ENCODE measurements at regions not wholly inside any gene's neighbourhood (a gene's known extent, or its start where the extent isn't known, plus 50 kb on each side); places are given as distances from the start of the nearest gene placed in this dataset.
"Not testable (repeated sequence)": the region's sequence is repeated elsewhere in the genome, so short reads cannot be mapped to it uniquely, and the experiment has no call there.

- ATAC-seq: no peak
- Histone ChIP-seq H3K36me3 (ENCODE audit: control insufficient read depth in 2 of 3, insufficient read depth in 3 of 3, low read length in 3 of 3) (no peaks in the 10 kb centered on the region), H3K4me1 (ENCODE audit: control insufficient read depth in 2 of 2, insufficient read depth in 2 of 2, low read length in 2 of 2) (no peaks in the 10 kb centered on the region), H3K9me3 (ENCODE audit: control insufficient read depth in 2 of 3, low read length in 3 of 3) (no peaks in the 10 kb centered on the region), H3K27me3 (ENCODE audit: control insufficient read depth in 2 of 2, insufficient read depth in 2 of 2, low read length in 2 of 2) (no peaks in the 10 kb centered on the region), H3K27ac (ENCODE audit: low read depth, low read length) (no peak overlapping the region), H3K4me3 (ENCODE audit: low read length) (no peak overlapping the region)
- Mint-ChIP-seq H3K4me1 (peaks cover 0 to 2% (median 0%) of the 10 kb centered on the region in 7 donors), H3K9me3 (peaks cover 0 to 2% (median 0%) of the 10 kb centered on the region in 11 donors), H3K4me3 (no peak overlapping the region), H3K27ac (no peak overlapping the region), H3K36me3 (no peaks in the 10 kb centered on the region), H3K27me3 (peaks cover 2 to 10% (median 8%) of the 10 kb centered on the region in 5 donors)
- intact Hi-C loops (cut with micrococcal nuclease): no loop called here
- no peak for DNase-seq
- ChIA-PET CTCF (no interaction called here), POLR2A (no interaction called here)
These were observed 61.5 kb upstream of the SOX13 start for GRCh38 chr1:204011426-204011825.

GRCh38 chr1:204013052-204013451 is 59.9 kb upstream of the SOX13 start:
- Mint-ChIP-seq H3K27ac (no peak overlapping the region), H3K36me3 (no peaks in the 10 kb centered on the region), H3K4me1 (peaks cover 0 to 2% (median 0%) of the 10 kb centered on the region in 7 donors), H3K27me3 (peaks cover 0 to 9% (median 0%) of the 10 kb centered on the region in 5 donors), H3K9me3 (peaks cover 0 to 2% (median 0%) of the 10 kb centered on the region in 11 donors), H3K4me3 (no peak overlapping the region)
- no peak for DNase-seq
- CTCF ChIA-PET: no interaction called here
- no peak overlapping the region for H3K4me3 ChIP-seq (ENCODE audit: low read length)
- intact Hi-C loops (cut with micrococcal nuclease): no loop called here
- no peaks in the 10 kb centered on the region for H3K27me3 ChIP-seq (ENCODE audit: control insufficient read depth in 2 of 2, insufficient read depth in 2 of 2, low read length in 2 of 2)
- no peak overlapping the region for H3K27ac ChIP-seq (ENCODE audit: low read depth, low read length)
- no peaks in the 10 kb centered on the region for H3K4me1 ChIP-seq (ENCODE audit: control insufficient read depth in 2 of 2, insufficient read depth in 2 of 2, low read length in 2 of 2)
- no peaks in the 10 kb centered on the region for H3K36me3 ChIP-seq (ENCODE audit: control insufficient read depth in 2 of 3, insufficient read depth in 3 of 3, low read length in 3 of 3)
- POLR2A ChIA-PET: interaction anchor here (0.5 kb wide), 1 partner anchor 1573 kb away, joined by 3 read pairs; no protein-coding TSS in a partner anchor
- no peak for ATAC-seq
- no peaks in the 10 kb centered on the region for H3K9me3 ChIP-seq (ENCODE audit: control insufficient read depth in 2 of 3, low read length in 3 of 3)

GRCh38 chr1:204014336-204014735 is 58.6 kb upstream of the SOX13 start:
- H3K27ac Mint-ChIP-seq: no peak overlapping the region
- DNase-seq: no peak
- H3K4me1 Mint-ChIP-seq: peaks cover 0 to 2% (median 0%) of the 10 kb centered on the region in 7 donors
- POLR2A ChIA-PET: no interaction called here
- peaks cover 0 to 11% (median 0%) of the 10 kb centered on the region in 5 donors for H3K27me3 Mint-ChIP-seq
- CTCF ChIA-PET: no interaction called here
- no peak for ATAC-seq
- Histone ChIP-seq H3K27me3 (ENCODE audit: control insufficient read depth in 2 of 2, insufficient read depth in 2 of 2, low read length in 2 of 2) (no peaks in the 10 kb centered on the region), H3K27ac (ENCODE audit: low read depth, low read length) (no peak overlapping the region), H3K4me1 (ENCODE audit: control insufficient read depth in 2 of 2, insufficient read depth in 2 of 2, low read length in 2 of 2) (no peaks in the 10 kb centered on the region), H3K36me3 (ENCODE audit: control insufficient read depth in 2 of 3, insufficient read depth in 3 of 3, low read length in 3 of 3) (no peaks in the 10 kb centered on the region), H3K9me3 (ENCODE audit: control insufficient read depth in 2 of 3, low read length in 3 of 3) (no peaks in the 10 kb centered on the region), H3K4me3 (ENCODE audit: low read length) (no peak overlapping the region)
- intact Hi-C loops (cut with micrococcal nuclease): no loop called here
- peaks cover 0 to 4% (median 0%) of the 10 kb centered on the region in 11 donors for H3K9me3 Mint-ChIP-seq
- no peaks in the 10 kb centered on the region for H3K36me3 Mint-ChIP-seq
- H3K4me3 Mint-ChIP-seq: no peak overlapping the region

- POLR2A ChIA-PET: not testable (repeated sequence)
These were observed 58.0 kb upstream of the SOX13 start for GRCh38 chr1:204014961-204015360.

GRCh38 chr1:204017032-204017431 is 55.9 kb upstream of the SOX13 start:
- H3K4me3 ChIP-seq (ENCODE audit: low read length): no peak overlapping the region
- Mint-ChIP-seq H3K9me3 (peaks cover 0 to 6% (median 0%) of the 10 kb centered on the region in 11 donors), H3K4me3 (no peak overlapping the region), H3K27ac (no peak overlapping the region), H3K4me1 (peaks cover 0 to 2% (median 0%) of the 10 kb centered on the region in 7 donors), H3K27me3 (peaks cover 0 to 11% (median 0%) of the 10 kb centered on the region in 5 donors), H3K36me3 (no peaks in the 10 kb centered on the region)
- ATAC-seq: no peak
- POLR2A ChIA-PET: no interaction called here
- no peaks in the 10 kb centered on the region for H3K4me1 ChIP-seq (ENCODE audit: control insufficient read depth in 2 of 2, insufficient read depth in 2 of 2, low read length in 2 of 2)
- DNase-seq: no peak
- no peaks in the 10 kb centered on the region for H3K27me3 ChIP-seq (ENCODE audit: control insufficient read depth in 2 of 2, insufficient read depth in 2 of 2, low read length in 2 of 2)
- no peaks in the 10 kb centered on the region for H3K9me3 ChIP-seq (ENCODE audit: control insufficient read depth in 2 of 3, low read length in 3 of 3)
- CTCF ChIA-PET: no interaction called here
- intact Hi-C loops (cut with micrococcal nuclease): no loop called here
- no peak overlapping the region for H3K27ac ChIP-seq (ENCODE audit: low read depth, low read length)
- no peaks in the 10 kb centered on the region for H3K36me3 ChIP-seq (ENCODE audit: control insufficient read depth in 2 of 3, insufficient read depth in 3 of 3, low read length in 3 of 3)

More at GRCh38 chr1:204014961-204015360, 58.0 kb upstream of the SOX13 start:
- H3K4me3 ChIP-seq (ENCODE audit: low read length); DNase-seq; H3K4me1 ChIP-seq (ENCODE audit: control insufficient read depth in 2 of 2, insufficient read depth in 2 of 2, low read length in 2 of 2); H3K4me3 Mint-ChIP-seq; H3K36me3 ChIP-seq (ENCODE audit: control insufficient read depth in 2 of 3, insufficient read depth in 3 of 3, low read length in 3 of 3); H3K27ac ChIP-seq (ENCODE audit: low read depth, low read length); intact Hi-C loops (cut with micrococcal nuclease); H3K27me3 ChIP-seq (ENCODE audit: control insufficient read depth in 2 of 2, insufficient read depth in 2 of 2, low read length in 2 of 2); H3K36me3 Mint-ChIP-seq; H3K27ac Mint-ChIP-seq; ATAC-seq; H3K9me3 Mint-ChIP-seq; CTCF ChIA-PET; H3K9me3 ChIP-seq (ENCODE audit: control insufficient read depth in 2 of 3, low read length in 3 of 3); H3K4me1 Mint-ChIP-seq: not testable (repeated sequence)
- peaks cover 0 to 11% (median 0%) of the 10 kb centered on the region in 5 donors for H3K27me3 Mint-ChIP-seq

GRCh38 chr1:204018460-204018859 is 54.5 kb upstream of the SOX13 start:
- ATAC-seq: no peak
- Histone ChIP-seq H3K36me3 (ENCODE audit: control insufficient read depth in 2 of 3, insufficient read depth in 3 of 3, low read length in 3 of 3) (no peaks in the 10 kb centered on the region), H3K27me3 (ENCODE audit: control insufficient read depth in 2 of 2, insufficient read depth in 2 of 2, low read length in 2 of 2) (no peaks in the 10 kb centered on the region), H3K4me1 (ENCODE audit: control insufficient read depth in 2 of 2, insufficient read depth in 2 of 2, low read length in 2 of 2) (no peaks in the 10 kb centered on the region), H3K4me3 (ENCODE audit: low read length) (no peak overlapping the region), H3K27ac (ENCODE audit: low read depth, low read length) (no peak overlapping the region), H3K9me3 (ENCODE audit: control insufficient read depth in 2 of 3, low read length in 3 of 3) (no peaks in the 10 kb centered on the region)
- H3K4me3 Mint-ChIP-seq: no peak overlapping the region
- POLR2A ChIA-PET: no interaction called here
- H3K27me3 Mint-ChIP-seq: peaks cover 0 to 11% (median 1%) of the 10 kb centered on the region in 5 donors
- peaks cover 0 to 2% (median 0%) of the 10 kb centered on the region in 7 donors for H3K4me1 Mint-ChIP-seq
- H3K27ac Mint-ChIP-seq: no peak overlapping the region
- H3K9me3 Mint-ChIP-seq: peaks cover 0 to 6% (median 0%) of the 10 kb centered on the region in 11 donors
- intact Hi-C loops (cut with micrococcal nuclease): no loop called here
- DNase-seq: no peak
- CTCF ChIA-PET: no interaction called here
- H3K36me3 Mint-ChIP-seq: no peaks in the 10 kb centered on the region
